ENCODE measurements at regions not wholly inside any gene's neighbourhood (a gene's known extent, or its start where the extent isn't known, plus 50 kb on each side); places are given as distances from the start of the nearest gene placed in this dataset.

DNA sequence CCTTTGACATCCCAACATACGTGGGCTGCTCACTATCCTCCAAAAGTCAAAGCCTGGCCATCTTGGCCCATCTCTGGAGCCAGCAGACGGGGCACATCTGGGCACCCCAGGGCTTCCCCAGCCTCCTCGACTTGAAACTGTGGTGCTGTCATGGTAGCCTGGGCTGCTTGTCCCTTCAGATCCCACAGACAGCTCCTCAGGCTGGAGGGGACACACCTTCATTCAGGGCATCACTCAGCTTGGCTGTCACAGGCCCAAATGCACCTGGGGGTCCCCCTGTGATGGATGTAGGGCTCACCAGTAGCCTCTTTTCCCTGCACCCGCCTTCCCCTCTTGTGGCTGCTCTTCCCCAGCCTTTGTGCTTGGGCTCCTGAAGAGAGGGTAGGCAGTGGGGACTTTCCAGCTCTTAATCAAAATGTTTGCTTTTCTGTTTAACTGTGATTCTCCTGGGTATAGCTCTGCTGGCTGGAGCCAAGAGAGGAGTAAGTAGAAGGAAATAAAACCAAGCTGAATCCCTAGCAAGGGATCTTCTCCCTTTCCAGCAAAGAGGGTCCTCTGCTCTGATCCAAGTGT is 92.3 kb downstream of the GYPC start:
- DNase-seq: no peak
- in situ Hi-C loops (cut with HindIII; ENCODE audit: low pct_ligation_motif_present, low pct_unique_long_range_greater_than_20kb, low sequenced_read_pairs): no loop called here

DNA sequence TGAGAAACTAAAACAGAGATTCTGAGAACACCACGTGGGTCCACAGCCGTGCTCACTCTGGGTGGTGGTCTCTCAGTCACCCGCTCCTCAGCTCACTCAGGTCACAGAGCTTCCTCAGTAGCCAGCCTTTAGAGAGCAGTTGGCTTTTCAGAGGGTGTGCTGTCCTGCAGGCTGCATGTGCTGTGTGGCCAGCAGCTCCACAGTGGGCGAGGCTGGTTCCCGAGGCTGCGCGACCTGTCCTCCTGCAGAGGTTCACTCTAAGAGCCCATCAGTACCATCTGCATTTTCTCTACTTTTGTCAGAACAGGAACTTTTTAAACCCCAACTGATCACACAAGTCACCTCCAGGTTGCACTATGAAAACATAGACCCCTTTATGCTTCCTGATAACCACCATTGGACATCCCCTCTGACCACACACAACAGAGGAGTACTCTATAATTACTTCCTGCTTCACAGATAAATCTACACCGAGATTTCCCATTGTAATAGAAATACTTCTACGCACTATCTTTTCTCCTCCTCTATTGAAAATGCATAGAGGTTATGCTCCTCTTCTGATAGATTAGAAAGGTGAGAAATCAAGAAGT is 93.1 kb downstream of the GYPC start:
- in situ Hi-C loops (cut with HindIII; ENCODE audit: low pct_ligation_motif_present, low pct_unique_long_range_greater_than_20kb, low sequenced_read_pairs): no loop called here
- no peak for DNase-seq

DNA sequence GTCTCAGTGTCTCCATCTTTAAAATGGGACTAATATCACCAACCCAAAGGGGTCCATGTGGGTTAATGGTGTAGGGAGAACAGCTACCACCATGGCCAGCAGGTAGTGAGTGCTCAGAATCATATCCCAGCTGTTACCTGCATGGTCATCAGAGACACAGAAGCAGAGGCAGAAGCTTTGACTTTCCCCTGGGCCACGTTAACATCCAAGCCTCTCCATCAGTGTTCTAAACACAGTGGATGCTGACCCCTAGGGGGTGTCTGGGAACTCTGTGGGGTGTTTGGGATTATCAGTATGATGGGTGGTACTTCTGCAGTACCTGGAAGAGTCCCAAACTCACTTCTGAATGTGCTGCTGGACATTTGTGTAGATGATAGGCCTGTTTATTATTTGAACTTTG is 93.6 kb downstream of the GYPC start:
- in situ Hi-C loops (cut with HindIII; ENCODE audit: low pct_ligation_motif_present, low pct_unique_long_range_greater_than_20kb, low sequenced_read_pairs): no loop called here
- peak; percentile 11 for DNase-seq

DNA sequence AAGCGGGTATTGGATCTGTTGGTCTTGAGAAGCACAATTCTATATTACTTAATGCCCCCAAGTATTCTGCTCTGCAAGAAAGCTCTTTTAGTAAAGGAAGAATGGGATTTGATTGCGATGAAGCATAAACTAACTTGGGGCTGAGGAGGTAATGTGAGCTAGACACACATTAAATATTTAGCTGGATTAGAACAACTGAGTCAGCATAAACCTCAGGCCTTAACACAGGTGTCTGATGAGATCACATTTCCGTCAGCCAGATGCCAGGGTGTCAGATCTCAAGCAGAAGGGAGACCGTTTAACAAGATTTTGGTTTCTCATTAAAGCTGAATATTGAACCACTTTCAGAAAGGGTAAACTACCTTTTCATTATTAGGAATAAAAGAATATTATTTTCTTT is 94.5 kb downstream of the GYPC start:
- no peak for DNase-seq
- in situ Hi-C loops (cut with HindIII; ENCODE audit: low pct_ligation_motif_present, low pct_unique_long_range_greater_than_20kb, low sequenced_read_pairs): no loop called here

DNA sequence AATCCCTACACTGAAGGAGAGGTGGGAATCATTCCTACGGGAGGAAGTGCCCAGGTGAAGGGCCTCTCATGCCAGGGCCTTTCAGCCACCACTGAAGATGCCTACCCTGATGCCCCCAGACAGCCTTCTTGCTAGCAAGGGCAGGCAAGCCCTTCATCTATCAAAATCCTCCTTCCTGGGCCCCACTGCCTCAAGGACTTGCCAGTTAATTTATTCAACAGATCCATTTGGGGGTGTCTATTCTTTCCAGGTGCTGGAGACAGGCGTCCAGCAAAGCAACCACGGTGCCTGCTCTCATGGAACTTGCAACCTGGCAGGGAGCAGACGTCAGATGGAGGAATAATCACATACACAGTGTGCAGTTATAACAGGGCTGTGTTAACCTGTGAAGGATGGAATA is 95.5 kb downstream of the GYPC start:
- DNase-seq: no peak
- in situ Hi-C loops (cut with HindIII; ENCODE audit: low pct_ligation_motif_present, low pct_unique_long_range_greater_than_20kb, low sequenced_read_pairs): no loop called here

DNA sequence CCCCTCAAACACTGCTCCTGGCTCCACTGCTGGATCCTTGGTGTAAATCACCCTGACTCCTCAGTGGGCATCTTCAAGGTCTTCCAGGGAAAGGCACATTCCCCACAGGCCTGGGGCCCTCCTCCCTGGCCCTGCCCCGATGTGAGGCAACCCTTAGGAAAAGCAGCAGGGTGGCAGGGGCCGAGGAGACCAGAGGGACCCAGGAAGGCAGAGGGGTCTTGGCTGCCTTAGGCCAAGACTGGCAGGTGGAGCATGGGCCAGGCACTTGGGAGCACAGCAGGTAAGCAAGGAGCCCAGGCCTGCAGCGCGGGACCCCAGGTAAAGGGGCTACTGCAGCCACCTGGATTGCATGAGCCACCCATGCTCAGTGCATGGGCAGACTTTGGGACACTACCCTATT is 96.9 kb downstream of the GYPC start:
- in situ Hi-C loops (cut with HindIII; ENCODE audit: low pct_ligation_motif_present, low pct_unique_long_range_greater_than_20kb, low sequenced_read_pairs): no loop called here
- no peak for DNase-seq

DNA sequence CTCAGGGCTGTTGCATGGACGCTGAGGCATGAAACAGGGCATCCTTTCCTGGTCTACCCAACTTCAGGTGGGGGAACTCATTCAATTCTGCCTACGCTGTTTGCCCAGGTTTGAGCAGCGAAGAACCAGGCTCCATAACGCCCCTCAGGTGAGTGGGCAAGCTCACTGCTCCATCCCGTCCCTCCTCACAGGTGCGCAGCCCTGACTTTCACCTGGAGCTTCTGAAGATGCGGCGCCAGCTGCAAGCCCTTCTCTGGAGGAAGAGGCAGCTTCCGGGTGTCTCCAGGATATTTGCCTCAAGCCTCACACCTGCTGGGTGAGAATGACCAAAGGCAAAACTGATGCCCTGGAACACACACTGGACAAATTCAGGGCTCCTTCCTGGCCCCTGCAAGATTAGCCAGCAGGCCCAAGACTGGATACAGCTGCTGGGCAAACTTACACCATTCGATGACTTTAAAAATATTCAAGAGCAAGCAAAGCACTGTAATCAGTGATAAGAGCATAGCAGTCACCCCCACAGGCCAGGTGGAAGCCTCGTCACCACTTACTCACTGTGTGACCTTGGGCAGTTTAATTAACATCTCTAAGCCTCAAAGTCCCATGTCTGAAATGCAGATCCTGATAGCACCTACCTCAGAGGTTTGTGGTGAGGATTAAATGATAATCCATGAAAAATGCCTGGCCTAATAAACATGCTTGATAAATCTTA is 97.7 kb downstream of the GYPC start:
- in situ Hi-C loops (cut with HindIII; ENCODE audit: low pct_ligation_motif_present, low pct_unique_long_range_greater_than_20kb, low sequenced_read_pairs): no loop called here
- DNase-seq: no peak

DNA sequence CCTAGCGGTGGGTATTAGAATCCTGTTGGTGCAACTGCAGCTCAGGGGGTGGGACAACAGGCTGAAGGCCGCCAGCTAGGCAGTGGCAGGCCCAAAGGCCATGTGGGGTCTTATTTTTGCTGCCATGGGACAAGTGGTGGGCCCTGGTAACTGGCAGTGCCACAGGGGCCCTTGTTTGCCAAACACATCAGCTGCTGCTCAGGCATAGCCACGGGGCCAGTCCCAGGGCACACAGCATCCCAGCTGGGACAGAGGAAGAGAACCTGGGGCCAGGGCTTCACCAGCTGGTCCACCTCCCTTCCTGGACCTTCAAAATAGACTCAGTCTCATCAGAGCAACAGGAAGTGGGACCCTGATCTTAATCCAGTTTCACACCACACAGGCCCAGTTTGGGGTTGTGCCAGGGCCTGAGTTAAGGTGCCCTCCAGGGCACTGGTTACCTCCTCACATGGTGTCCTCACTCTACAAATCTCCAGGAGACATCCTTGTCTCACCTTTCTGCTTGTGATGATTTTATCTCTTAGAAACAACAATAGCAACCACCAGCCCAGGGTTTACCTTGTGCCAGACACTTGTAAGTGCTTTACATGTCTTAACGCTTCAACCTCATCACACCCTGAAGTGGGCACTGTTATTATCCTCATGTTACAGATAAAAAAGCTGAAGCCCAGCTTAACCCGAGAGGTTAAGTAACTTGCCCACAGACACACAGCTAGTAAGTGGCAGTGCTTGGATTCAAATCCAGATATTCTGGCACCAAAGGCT is 98.5 kb downstream of the GYPC start:
- in situ Hi-C loops (cut with HindIII; ENCODE audit: low pct_ligation_motif_present, low pct_unique_long_range_greater_than_20kb, low sequenced_read_pairs): no loop called here

DNA sequence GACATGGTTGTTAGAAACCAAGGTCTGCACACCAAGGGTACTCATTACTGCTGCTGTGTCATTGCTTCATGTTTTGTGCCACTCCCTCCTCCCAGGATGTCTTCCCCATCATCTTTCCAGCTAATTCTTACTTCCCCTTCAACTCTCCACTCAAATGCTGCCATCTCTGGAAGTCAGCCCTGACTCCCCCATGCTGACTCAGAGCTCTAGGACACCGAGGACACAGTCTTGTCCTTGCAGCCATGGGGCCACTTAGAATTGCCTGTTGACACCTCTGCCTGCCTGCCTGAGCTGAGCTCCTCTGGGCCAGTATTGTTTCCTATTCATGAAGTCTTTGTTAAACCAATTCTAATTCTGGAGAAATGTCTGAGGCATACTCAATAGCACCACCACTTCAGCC is 100.2 kb downstream of the GYPC start:
- in situ Hi-C loops (cut with HindIII; ENCODE audit: low pct_ligation_motif_present, low pct_unique_long_range_greater_than_20kb, low sequenced_read_pairs): no loop called here
- DNase-seq: no peak

More for the DNA sequence above, 98.5 kb downstream of the GYPC start:
- DNase-seq: no peak

DNA sequence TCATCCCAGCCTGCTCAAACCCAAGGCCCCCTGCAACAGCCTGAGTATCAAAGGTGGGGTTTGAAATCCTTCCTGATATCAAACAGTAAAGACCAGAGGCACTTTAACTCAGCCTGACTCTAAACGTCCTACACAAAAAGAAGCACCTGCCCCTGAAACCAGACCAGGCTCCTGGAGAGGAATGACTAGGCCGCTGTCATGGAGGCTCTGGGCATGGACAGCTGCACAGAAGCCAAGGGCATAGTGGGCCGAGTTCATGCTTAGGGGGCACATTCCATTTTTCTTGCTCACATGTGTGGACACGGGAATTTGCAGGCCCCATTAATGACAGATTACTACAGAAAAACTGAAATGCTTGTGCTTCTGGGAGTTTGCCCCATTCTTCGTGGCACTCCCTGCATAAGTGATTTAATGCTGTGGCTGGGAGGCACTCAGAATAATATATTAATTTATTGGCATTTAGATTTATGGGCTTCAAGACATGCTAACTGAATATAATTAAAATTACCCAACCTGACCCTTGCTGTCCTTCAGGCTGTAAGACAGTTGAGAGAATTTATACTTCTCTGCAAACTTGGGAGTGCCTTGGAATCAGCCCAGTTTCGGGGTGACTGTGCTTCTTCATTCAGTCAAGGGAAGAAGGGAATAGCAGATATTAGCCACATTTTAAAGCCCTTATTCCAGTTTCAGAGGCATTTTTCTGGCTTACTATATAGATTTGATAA is 105.5 kb downstream of the GYPC start:
- in situ Hi-C loops (cut with HindIII; ENCODE audit: low pct_ligation_motif_present, low pct_unique_long_range_greater_than_20kb, low sequenced_read_pairs): no loop called here
- no peak for DNase-seq

DNA sequence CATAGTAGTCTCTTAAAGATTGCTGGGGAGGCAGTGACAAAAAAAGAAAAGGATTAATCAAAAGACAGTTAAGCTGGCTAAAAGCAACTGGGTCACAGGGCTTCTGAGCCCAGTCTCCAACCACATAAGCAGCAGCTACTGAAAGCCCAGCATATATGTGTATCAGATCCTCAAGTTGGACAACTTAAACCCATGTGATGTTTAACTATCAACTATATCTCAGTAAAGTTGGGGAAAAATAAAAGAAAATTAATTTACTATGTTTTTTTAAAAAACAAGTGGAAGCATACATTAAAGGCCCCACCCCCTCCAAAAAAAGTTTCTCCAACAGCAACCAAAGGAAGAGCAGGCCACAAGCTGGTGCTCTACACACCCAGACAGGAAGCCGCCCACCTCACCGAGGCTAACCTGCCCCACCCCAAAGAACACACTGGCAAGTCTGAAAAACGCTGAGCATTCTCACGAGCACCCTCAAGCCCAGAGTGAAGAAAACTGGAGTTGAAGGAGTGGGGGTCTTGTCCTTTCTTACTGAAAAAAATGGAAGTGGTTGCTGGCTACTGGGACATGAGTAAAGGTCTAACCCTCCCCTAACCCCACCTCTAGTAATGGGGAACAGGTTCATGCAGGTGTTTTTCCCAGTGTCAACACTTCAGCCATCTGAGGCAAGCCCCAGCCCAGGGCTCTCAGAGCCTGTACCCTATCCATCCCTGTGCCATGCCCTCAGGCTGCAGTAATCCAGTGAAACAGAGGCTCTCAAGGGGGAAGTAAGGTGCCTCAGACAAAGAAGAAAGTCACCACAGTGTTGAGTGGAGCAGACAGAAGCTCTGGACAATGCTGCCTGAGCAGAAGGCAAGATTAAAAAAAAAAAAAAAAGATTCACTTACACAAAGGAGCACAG is 106.3 kb downstream of the GYPC start:
- DNase-seq: no peak
- in situ Hi-C loops (cut with HindIII; ENCODE audit: low pct_ligation_motif_present, low pct_unique_long_range_greater_than_20kb, low sequenced_read_pairs): no loop called here

DNA sequence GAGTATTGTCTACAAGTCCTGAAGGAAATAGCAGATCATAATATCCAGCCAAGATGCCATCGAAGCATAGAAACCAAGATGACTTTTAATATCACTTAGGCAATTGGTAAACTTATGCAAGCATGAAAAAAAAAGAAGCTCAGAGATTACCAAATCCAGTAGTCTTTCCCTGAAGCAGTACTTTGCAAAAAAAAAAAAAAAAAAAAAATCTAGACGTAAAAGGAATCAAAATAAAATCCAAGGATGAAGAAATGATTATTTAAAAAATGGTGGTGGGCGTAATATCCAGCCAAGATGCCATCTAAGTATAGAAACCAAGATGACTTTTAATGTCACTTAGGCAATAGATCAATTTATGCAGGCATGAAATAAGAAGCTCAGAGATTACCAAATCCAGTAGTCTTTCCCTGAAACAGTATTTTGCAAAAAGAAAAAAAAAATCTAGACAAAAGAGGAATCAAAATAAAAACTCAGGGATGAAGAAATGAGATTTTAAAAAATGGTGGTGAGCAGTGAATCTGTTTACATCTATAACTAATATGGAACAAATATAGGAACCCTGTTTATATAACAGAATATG is 108.8 kb downstream of the GYPC start:
- DNase-seq: no peak
- in situ Hi-C loops (cut with HindIII; ENCODE audit: low pct_ligation_motif_present, low pct_unique_long_range_greater_than_20kb, low sequenced_read_pairs): no loop called here

DNA sequence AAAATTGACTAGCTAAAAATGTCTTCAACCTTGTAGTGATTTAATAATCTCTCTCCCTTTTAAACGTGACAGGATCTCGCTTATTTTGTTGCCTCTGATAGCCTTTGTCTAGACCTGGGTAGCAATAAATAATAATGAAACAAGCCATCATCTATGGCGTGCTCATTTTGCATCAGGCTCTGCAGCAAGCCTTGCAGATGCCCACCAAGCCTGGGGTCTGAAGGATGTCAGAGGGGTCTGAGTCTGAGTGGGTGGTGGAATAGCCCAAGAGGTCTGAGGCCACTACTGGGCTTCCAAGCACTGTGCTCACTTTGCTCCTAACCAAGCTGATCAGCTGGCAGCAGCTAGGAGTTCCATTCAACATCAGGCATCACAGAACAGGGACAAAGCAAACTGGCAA is 109.4 kb downstream of the GYPC start:
- no peak for DNase-seq
- in situ Hi-C loops (cut with HindIII; ENCODE audit: low pct_ligation_motif_present, low pct_unique_long_range_greater_than_20kb, low sequenced_read_pairs): no loop called here

DNA sequence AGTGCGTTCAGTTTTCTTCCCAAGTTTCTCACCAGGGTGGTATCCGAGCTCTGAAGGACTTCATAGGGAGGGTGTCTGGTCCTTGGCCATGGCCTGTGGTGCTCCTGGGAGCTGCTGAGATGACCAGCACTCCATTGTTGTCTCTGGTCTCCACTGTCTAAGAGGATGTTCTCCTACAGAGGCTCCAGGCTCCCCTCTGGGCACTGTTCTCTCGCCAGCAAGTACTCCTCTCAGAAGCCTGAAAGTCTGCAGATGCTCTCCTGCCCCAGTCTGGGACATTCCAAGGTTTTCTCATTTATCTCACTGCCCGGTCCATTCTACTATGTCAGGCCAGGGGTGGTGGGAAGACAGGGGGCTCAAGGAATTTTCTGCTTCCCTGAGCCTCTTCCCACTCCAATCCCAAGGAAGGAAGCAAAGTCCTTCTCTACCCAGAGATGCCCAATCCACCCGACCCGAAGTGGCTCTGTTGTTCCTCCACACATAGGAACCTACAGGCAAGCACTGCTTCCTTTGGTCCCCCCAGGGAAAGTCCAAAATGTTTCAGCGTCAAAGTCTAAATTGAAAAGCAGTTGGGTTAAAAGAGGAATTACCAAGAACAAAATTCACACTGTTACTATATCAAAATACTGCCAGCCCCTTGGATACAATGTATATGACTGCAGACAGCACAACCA is 110.5 kb downstream of the GYPC start:
- no peak for DNase-seq
- in situ Hi-C loops (cut with HindIII; ENCODE audit: low pct_ligation_motif_present, low pct_unique_long_range_greater_than_20kb, low sequenced_read_pairs): no loop called here

DNA sequence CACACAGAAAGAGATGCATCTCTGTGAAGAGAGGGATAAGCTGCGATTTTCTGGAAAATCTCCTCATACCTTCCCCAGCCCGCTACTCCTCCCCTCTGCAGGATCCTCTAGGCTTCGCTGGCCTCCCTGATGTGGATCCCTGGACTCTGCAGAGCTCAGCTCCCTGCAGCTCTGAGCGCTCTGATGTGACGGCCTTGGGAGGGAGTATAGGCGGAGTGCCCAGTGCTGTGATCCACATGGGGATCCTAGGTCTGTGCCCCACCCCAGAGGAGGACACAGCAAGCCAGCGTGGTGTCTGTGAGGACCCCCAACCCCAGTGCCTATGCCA is 111.0 kb downstream of the GYPC start:
- in situ Hi-C loops (cut with HindIII; ENCODE audit: low pct_ligation_motif_present, low pct_unique_long_range_greater_than_20kb, low sequenced_read_pairs): no loop called here

DNA sequence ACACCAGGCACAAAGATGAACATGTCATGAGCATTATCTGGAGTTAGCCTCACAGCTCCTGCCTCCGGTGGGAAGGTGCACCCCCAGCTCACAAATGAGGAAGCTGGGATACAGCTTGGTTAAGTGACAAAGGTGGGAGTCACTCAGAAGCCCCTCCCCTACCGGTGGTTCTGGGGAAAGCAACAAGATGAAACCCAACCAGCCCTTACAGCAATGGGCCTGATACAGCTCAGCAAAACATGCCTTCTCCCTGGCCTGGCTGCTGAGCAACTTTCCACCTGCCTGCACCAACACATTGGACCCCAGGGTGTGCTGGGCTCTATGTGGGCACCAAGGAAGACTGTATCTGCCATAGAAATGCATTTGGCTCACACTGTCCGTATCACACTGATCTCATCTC is 113.2 kb downstream of the GYPC start:
- in situ Hi-C loops (cut with HindIII; ENCODE audit: low pct_ligation_motif_present, low pct_unique_long_range_greater_than_20kb, low sequenced_read_pairs): no loop called here
- DNase-seq: no peak

More for the DNA sequence above, 111.0 kb downstream of the GYPC start:
- DNase-seq: no peak

DNA sequence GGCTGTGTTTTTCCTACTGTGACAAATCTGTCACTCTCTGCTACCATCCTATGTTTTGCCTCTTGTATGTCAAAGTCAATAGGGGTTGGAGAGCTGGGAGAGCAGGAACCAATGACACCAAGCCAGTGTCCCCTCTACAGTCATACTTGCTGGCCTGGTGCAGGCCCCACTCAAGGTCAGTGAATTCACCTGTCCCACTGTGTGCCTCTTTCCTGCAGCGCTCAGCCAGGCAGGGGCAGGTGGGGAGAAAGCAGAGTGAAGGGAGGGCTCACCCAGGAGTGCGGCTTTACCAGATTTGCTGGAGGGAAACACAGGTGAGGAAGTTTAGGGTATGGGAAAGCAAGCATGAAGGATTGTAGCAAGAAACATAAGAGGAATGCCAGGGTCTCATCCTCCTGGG is 114.5 kb downstream of the GYPC start:
- DNase-seq: no peak
- in situ Hi-C loops (cut with HindIII; ENCODE audit: low pct_ligation_motif_present, low pct_unique_long_range_greater_than_20kb, low sequenced_read_pairs): no loop called here
